H9 (cell line): ENCODE measurements at regions not wholly inside any gene's neighbourhood (a gene's known extent, or its start where the extent isn't known, plus 50 kb on each side); places are given as distances from the start of the nearest gene placed in this dataset.

Experiments
- DNase-seq: peaks from one replicate; pipeline ENCODE4 v3.0.0-alpha.2; 2017
- H2AFZ ChIP-seq: one replicate; pipeline ENCODE4 v1.6.1; 2013; ENCODE audit warnings: mild to moderate bottlenecking, low read length, control low read depth, moderate library complexity
- H2AK5ac ChIP-seq: 2 replicates; pipeline ENCODE4 v1.6.1; 2013; ENCODE audit warnings: low read length, control low read depth, mixed read lengths; ENCODE audit not compliant: insufficient read length
- H2BK120ac ChIP-seq: one replicate; pipeline ENCODE4 v1.6.1; 2013; ENCODE audit warnings: low read depth, mild to moderate bottlenecking, low read length, control low read depth, inconsistent platforms; ENCODE audit not compliant: poor library complexity, severe bottlenecking
- H2BK12ac ChIP-seq: 2 replicates; pipeline ENCODE4 v1.6.1; 2013; ENCODE audit warnings: low read length, control low read depth, mixed read lengths, low read depth; ENCODE audit not compliant: insufficient read length
- H2BK15ac ChIP-seq: 2 replicates; pipeline ENCODE4 v1.6.1; 2013; ENCODE audit warnings: low read depth, low read length, control low read depth
- H2BK20ac ChIP-seq: one replicate; pipeline ENCODE4 v1.6.1; 2013; ENCODE audit warnings: low read depth, mild to moderate bottlenecking, low read length, control low read depth, inconsistent platforms; ENCODE audit not compliant: poor library complexity, severe bottlenecking
- H2BK5ac ChIP-seq: 2 replicates; pipeline ENCODE4 v1.6.1; 2013; ENCODE audit warnings: low read length, control low read depth, mixed read lengths; ENCODE audit not compliant: insufficient read length
- H3K14ac ChIP-seq: 2 replicates; pipeline ENCODE4 v1.6.1; 2013; ENCODE audit warnings: low read length, control low read depth; ENCODE audit not compliant: insufficient read depth
- H3K18ac ChIP-seq: 2 replicates; pipeline ENCODE4 v1.6.1; 2013; ENCODE audit warnings: low read depth, mild to moderate bottlenecking, mixed read lengths, low read length, control low read depth; ENCODE audit not compliant: insufficient read length
- H3K23ac ChIP-seq: 2 replicates; pipeline ENCODE4 v1.6.1; 2013; ENCODE audit warnings: low read length, control low read depth, mixed read lengths, low read depth; ENCODE audit not compliant: insufficient read length
- H3K23me2 ChIP-seq: 2 replicates; pipeline ENCODE4 v1.6.1; 2013; ENCODE audit warnings: low read depth, mild to moderate bottlenecking, mixed read lengths, low read length, control low read depth; ENCODE audit not compliant: insufficient read length, poor library complexity, severe bottlenecking
- H3K27ac ChIP-seq: 2 replicates; pipeline ENCODE4 v1.5.1; 2013; ENCODE audit warnings: low read length, control low read depth, mixed read lengths, low read depth; ENCODE audit not compliant: insufficient read length
- H3K27me3 ChIP-seq: 2 replicates; pipeline ENCODE4 v1.6.1; 2013; ENCODE audit warnings: low read length, control low read depth, inconsistent platforms; ENCODE audit not compliant: insufficient read depth
- H3K4ac ChIP-seq: 2 replicates; pipeline ENCODE4 v1.6.1; 2013; ENCODE audit warnings: low read depth, mild to moderate bottlenecking, control low read depth, inconsistent platforms, low read length, moderate library complexity
- H3K4me1 ChIP-seq: 2 replicates; pipeline ENCODE4 v1.6.1; 2013; ENCODE audit warnings: low read length, control low read depth, inconsistent platforms; ENCODE audit not compliant: insufficient read depth
- H3K4me2 ChIP-seq: 2 replicates; pipeline ENCODE4 v1.6.1; 2013; ENCODE audit warnings: low read length, control low read depth, mixed read lengths; ENCODE audit not compliant: insufficient read length, insufficient read depth
- H3K56ac ChIP-seq: 2 replicates; pipeline ENCODE4 v1.6.1; 2013; ENCODE audit warnings: low read depth, mild to moderate bottlenecking, mixed read lengths, low read length, control low read depth; ENCODE audit not compliant: insufficient read length
- H3K79me1 ChIP-seq: 2 replicates; pipeline ENCODE4 v1.6.1; 2013; ENCODE audit warnings: low read depth, mild to moderate bottlenecking, moderate library complexity, low read length, control low read depth, inconsistent platforms; ENCODE audit not compliant: insufficient read depth, poor library complexity, severe bottlenecking
- H3K79me2 ChIP-seq: 2 replicates; pipeline ENCODE4 v1.6.1; 2013; ENCODE audit warnings: low read length, control low read depth, inconsistent platforms; ENCODE audit not compliant: insufficient read depth
- H3K9ac ChIP-seq: 2 replicates; pipeline ENCODE4 v1.6.1; 2013; ENCODE audit warnings: low read length, control low read depth, mixed read lengths; ENCODE audit not compliant: insufficient read length; ENCODE audit errors: extremely low read depth
- H3K9me3 ChIP-seq: one replicate; pipeline ENCODE4 v1.6.1; 2013; ENCODE audit warnings: low read depth, low read length, inconsistent platforms; ENCODE audit not compliant: control insufficient read depth
- H3T11ph ChIP-seq: one replicate; pipeline ENCODE4 v1.6.1; 2013; ENCODE audit warnings: mild to moderate bottlenecking, low read length, control low read depth, inconsistent platforms
- H4K20me1 ChIP-seq: one replicate; pipeline ENCODE4 v1.6.1; 2013; ENCODE audit not compliant: control insufficient read depth, insufficient read length, insufficient read depth
- H4K5ac ChIP-seq: 2 replicates; pipeline ENCODE4 v1.6.1; 2013; ENCODE audit warnings: low read depth, mild to moderate bottlenecking, mixed read lengths, low read length, control low read depth; ENCODE audit not compliant: insufficient read length
- H4K8ac ChIP-seq: replicated peaks from 2 replicates; pipeline ENCODE4 v1.6.1; 2013; ENCODE audit warnings: low read length, control low read depth, mixed read lengths, low read depth; ENCODE audit not compliant: insufficient read length
- H4K91ac ChIP-seq: 2 replicates; pipeline ENCODE4 v1.6.1; 2013; ENCODE audit warnings: low read depth, mild to moderate bottlenecking, moderate library complexity, mixed read lengths, low read length, control low read depth; ENCODE audit not compliant: insufficient read length
- H3K27ac Mint-ChIP-seq, 3 experiments: 2 replicates in 2 of 3; 3 replicates in 1 of 3; pipeline ENCODE4 v1.8.0; 2020 to 2021; ENCODE audit warnings: mixed read lengths in 3 of 3, mild to moderate bottlenecking in 1 of 3, moderate library complexity in 1 of 3
- H3K27me3 Mint-ChIP-seq: 2 replicates; pipeline ENCODE4 v1.8.0; 2021; ENCODE audit warnings: low read depth, mild to moderate bottlenecking, moderate library complexity, mixed read lengths
- H3K36me3 Mint-ChIP-seq, 3 experiments: 2 replicates in 2 of 3; 3 replicates in 1 of 3; pipeline ENCODE4 v1.8.0; 2020 to 2021; ENCODE audit warnings: low read depth in 3 of 3, mixed read lengths in 3 of 3; ENCODE audit not compliant: insufficient read depth in 1 of 3
- H3K4me1 Mint-ChIP-seq, 2 experiments: 2 replicates each; pipeline ENCODE4 v1.8.0; 2020; ENCODE audit warnings: mixed read lengths in 2 of 2
- H3K4me3 Mint-ChIP-seq, 2 experiments: 2 replicates in 1 of 2; 3 replicates in 1 of 2; pipeline ENCODE4 v1.8.0; 2020 to 2021; ENCODE audit warnings: mild to moderate bottlenecking in 2 of 2, mixed read lengths in 2 of 2, moderate library complexity in 1 of 2
- H3K9me3 Mint-ChIP-seq, 2 experiments: 2 replicates in 1 of 2; 3 replicates in 1 of 2; pipeline ENCODE4 v1.8.0; 2020; ENCODE audit warnings: mild to moderate bottlenecking in 2 of 2, mixed read lengths in 2 of 2, moderate library complexity in 1 of 2
- CTCF ChIP-seq: fragments of 200-600 bp; sonication (generic); conservative IDR thresholded peaks from 3 replicates; pipeline ENCODE4 v1.8.0; 2021; ENCODE audit warnings: antibody characterized with exemption, mild to moderate bottlenecking
- WGBS: extraction: QIAGEN DNeasy Blood & Tissue Kit; methylation state at CpG from one replicate; pipeline ENCODE4 v1.1.7; 2013; ENCODE audit warnings: missing lambda C conversion rate, low lambda C conversion rate, mixed read lengths; ENCODE audit not compliant: insufficient read length; ENCODE audit errors: extremely low coverage; 5-methylcytosine and 5-hydroxymethylcytosine counted together

GRCh38 chr2:172229125-172229524 is 126.4 kb upstream of the DLX2 start:
- Mint-ChIP-seq H3K4me1 (peaks cover 26 to 32% of the 10 kb centered on the region in 2 experiments), H3K27me3 (peaks cover 31% of the 10 kb centered on the region), H3K9me3 (no peaks in the 10 kb centered on the region), H3K27ac (no peak overlapping the region), H3K4me3 (no peak overlapping the region), H3K36me3 (no peaks in the 10 kb centered on the region; a peak in 1 of 7 replicates)
- Histone ChIP-seq H3K4ac (no peak overlapping the region), H3K9me3 (no peaks in the 10 kb centered on the region), H3K14ac (no peak overlapping the region), H3K79me1 (no peaks in the 10 kb centered on the region), H4K5ac (no peak overlapping the region), H2AFZ (no peak overlapping the region), H3K56ac (no peak overlapping the region), H2BK120ac (no peak overlapping the region), H3K4me2 (no peak overlapping the region), H3K18ac (no peak overlapping the region), H4K91ac (no peak overlapping the region), H3T11ph (no peak overlapping the region), H3K23ac (no peak overlapping the region), H3K23me2 (no peaks in the 10 kb centered on the region), H3K9ac (no peak overlapping the region), H2BK5ac (no peak overlapping the region), H2BK12ac (no peak overlapping the region), H4K8ac (no peak overlapping the region), H3K27ac (no peak overlapping the region), H2BK20ac (no peak overlapping the region), H3K79me2 (no peaks in the 10 kb centered on the region), H4K20me1 (no peaks in the 10 kb centered on the region), H2AK5ac (no peak overlapping the region), H3K4me1 (no peaks in the 10 kb centered on the region; the same call in 1 of the 2 replicates), H2BK15ac (no peak overlapping the region; the same call in 1 of the 2 replicates), H3K27me3 (no peaks in the 10 kb centered on the region; the same call in 1 of the 2 replicates)
- no peak for TF ChIP-seq CTCF
- WGBS: no CpG with 5 or more reads among the region's 4 CpGs
- no peak for DNase-seq
